KBM-7 (cell line): ENCODE measurements at regions not wholly inside any gene's neighbourhood (a gene's known extent, or its start where the extent isn't known, plus 50 kb on each side); places are given as distances from the start of the nearest gene placed in this dataset.
"Not testable (repeated sequence)": the region's sequence is repeated elsewhere in the genome, so short reads cannot be mapped to it uniquely, and the experiment has no call there.

Experiments used
- DNase-seq: peaks from one replicate; pipeline ENCODE4 v3.0.0-alpha.2; 2015
- in situ Hi-C: fragments of 300-500 bp; cut with MboI; formaldehyde crosslinking; loops from 2 replicates; pipeline ENCODE4 v1.14.3; 2020; ENCODE audit warnings: low sequenced_read_pairs, low pct_unique_long_range_greater_than_20kb, mixed read lengths

DNA sequence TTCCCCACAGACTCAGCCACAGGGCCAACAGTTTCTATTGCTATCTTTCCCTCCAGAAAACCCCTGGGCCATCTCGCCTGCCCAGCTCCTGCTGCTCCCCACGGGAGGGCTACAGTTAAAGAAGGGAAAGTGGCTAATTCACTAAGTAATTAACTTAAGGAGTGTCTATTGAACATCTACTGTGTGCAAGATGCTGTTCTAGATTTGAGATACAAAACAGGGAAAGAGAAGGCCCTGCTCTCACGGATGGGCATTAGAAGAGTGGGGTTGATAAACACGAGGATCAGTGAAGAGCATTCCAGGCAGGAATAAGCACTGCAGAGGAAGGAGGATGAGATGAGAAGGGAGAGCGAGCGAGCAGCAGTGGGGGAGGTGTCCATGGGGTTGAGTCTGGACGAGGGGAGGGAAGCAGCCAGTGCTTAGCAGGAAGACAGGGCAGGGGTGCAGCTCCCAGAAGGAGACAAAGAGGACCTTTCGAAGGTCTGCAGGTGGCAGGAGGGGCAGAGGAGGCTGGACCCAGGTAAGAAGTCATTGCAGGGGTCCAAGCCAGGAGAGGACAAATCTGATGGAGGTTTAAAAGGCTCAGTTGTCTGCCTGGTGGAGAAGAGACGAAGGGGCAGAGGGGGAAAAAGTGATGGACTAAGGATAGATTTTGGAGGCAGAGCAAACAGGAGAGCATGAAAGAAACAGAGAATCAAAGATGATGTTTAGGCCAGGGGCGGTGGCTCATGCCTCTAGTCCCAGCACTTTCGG is 64.7 kb downstream of the KLF15 start:
- DNase-seq = no peak
- in situ Hi-C loops = no loop called here

DNA sequence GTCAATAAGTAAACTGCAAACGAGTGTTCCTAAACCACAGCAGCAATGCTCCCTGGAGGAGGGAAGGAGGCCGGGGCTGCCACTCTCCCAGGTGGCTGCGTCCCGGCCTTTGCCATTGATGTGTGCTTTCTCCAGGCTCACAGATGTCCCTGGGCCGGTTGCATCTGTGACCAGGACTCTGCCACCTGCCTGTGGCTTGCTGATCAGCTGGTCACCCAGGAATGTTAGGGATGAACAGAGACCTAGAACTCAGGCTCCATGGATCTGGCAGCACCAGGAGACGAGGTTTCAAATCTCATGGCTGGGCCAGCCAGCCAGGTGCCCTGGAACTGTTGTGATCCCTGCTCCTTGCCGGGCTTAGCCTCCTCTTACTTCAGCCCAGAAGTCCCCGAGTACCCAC is 65.7 kb downstream of the KLF15 start:
- in situ Hi-C loops = no loop called here
- DNase-seq = no peak

DNA sequence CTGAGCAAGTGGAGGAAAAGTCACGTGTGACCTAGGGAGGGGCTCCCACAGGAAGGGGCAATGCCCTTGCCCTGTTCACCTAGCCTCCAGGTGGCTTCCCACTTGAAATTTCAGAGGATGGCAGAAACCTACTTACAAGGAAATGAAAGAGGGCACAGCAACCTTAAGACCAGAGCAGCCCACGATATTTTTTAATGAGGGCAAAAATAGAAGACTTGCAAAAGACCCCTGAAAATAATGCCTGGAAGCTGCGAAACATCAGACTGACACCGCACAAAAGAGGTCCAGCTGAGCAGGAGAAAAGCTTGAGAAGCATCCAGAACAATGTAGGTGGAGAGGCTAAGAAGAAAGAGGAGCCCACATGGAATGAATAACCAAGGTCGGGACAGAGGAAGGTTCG is 66.1 kb downstream of the KLF15 start:
- in situ Hi-C loops = no loop called here
- DNase-seq = no peak

DNA sequence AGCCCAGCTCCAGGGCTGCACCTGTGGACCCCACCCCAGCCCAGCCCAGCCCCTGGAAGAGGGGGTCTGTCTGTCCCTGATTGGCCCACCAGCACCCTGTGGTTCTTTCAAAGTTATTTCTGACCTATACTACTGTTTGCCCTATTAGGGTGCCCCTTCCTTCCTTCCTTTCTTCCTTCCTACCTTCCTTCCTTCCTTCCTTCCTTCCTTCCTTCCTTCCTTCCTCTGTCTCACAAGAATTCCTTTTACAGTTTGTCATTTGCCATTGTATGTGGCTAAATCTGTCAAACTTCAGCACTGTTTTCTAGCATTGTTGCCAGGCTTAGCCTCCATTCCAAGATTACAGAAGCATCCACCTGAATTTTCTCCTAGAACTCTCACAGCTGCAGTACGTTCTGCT is 66.9 kb downstream of the KLF15 start:
- no peak for DNase-seq
- in situ Hi-C loops = no loop called here

DNA sequence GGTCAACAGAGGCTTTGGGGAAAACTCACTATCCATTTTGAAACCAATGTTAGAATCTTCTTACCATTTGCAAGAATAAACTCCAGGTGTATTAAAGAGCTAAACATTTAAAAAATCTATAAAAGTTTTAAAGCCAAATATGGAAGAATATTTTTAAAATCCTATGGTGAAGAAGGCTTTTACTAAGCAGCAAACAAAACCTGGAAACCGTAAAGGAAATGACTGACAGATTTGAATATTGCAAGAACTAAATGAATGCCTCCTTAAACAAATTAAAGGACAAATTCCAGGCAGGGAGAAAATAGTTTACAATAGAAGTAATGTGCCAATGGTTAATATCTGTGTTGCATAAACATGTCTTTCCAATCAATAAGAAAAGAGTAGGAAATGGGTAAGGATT is 68.1 kb downstream of the KLF15 start:
- DNase-seq = no peak
- in situ Hi-C loops = no loop called here

DNA sequence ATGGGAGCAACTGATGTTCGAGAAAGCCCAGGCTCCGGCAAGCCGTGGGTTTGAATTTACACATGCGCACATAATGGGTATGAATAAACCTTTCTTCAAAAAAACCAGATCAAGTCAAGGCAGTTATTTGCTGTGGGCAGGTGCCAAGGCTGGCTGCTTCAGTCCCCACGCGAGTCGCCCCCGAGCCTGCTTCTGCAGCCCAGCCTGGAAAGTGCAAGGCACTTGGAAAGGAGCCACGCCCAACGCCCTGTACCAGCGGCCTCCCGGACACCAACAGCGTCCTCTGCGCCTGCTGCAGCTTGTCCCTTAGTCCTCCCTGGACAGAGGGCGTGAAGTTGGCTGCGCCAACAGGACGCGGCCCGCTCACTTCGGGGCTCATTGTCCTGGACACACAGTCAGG is 68.9 kb downstream of the KLF15 start:
- DNase-seq = no peak
- in situ Hi-C loops = no loop called here

DNA sequence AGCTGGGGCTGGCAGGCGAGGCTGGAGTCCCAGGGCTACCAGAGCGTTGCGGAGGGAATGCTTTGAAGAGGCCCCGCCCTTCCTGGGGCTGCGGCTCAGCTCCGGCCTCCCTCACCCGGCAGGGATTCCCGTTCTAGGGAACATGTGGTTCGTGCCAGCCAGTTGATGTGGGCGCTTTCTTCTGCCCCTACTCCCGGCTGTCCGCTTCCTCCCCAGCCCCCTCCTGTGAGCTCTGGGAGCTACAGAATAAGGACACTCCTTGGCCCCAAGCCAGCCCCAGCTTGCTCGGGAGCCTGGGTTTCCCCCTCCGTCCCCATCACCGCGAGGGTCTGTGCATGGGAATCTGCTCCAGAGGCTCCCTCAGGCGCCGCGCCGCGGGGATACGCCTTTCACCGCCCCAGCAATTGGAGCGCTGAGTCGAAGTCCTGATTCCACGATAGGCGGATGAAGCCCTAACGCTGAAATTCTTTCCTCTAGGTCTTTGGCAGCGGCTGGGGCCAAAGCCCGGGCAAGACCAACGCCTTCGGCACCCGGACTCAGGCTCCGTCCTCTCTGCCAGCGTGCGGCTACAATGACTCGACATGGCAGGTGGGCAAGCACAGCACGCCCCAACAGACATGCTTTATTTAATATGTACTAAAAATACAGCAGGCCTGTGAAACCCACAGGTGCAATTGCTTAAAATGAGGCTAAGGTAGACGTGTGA is 69.5 kb downstream of the KLF15 start:
- in situ Hi-C loops = no loop called here
- no peak for DNase-seq

DNA sequence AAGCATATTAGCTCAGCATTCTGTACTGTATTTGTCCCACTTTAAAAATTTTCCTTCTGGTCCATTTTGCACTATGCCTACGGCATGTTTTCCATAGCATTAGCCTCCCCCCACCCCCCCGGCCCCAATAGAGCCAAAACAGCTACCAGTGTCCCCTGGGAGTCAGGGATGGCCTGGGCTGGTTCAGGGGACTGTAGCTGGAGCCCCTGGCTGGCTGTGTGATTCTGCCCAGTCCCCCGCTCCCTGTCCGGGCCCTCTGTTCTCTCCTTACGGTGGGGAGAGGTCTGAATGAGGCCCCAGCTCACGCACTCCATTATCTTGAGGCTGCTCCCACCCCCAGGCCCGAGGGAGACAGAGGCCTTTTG is 70.1 kb downstream of the KLF15 start:
- no peak for DNase-seq
- in situ Hi-C loops = no loop called here

DNA sequence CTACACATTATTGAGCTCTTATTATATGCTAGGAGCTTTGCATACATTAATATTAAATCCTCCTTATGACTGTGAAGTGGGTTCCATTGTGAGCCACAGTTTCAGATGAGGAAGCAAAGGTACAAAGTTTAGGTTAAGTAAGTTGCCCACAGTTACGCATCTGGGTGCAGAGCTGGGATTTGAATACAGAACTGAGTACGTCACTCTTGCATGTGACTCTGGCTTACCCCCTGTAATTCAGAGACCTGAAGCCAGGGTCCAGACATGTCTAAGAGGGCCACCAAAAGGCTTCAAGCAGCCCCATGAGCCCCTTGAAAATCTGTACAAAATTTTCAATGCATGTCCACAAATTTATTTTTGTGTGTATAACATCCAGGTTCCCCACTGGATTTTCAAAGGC is 71.8 kb downstream of the KLF15 start:
- DNase-seq = no peak

DNA sequence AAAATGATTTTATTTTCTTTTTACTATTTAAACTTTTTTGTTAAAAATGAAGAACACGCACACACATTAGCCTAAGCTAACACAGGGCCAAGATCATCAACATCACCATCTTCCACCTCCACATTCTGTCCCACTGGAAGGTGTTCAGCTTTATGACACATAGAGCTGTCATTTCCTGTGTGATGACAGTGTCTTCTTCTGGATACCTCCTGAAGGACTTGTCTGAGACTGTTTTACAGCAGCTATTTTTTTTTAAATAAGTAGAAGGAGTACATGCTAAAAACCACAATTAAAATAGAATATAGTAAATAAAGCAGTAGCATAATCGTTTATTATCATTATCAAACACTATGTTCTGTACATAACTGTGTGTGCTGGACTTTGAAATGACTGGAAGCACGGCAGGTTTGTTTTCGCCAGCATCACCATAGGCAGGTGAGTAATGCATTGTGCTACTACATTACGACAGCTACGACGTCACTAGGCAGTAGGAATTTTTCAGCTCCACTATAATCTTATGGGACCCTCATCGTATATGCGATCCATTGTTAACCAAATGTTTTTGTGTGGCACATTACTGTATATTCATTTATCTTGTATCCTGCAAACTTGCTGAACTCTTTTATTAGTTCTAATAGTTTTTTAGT is 72.8 kb downstream of the KLF15 start:
- in situ Hi-C loops = no loop called here
- no peak for DNase-seq

More for the DNA sequence above, 71.8 kb downstream of the KLF15 start:
- in situ Hi-C loops = no loop called here

DNA sequence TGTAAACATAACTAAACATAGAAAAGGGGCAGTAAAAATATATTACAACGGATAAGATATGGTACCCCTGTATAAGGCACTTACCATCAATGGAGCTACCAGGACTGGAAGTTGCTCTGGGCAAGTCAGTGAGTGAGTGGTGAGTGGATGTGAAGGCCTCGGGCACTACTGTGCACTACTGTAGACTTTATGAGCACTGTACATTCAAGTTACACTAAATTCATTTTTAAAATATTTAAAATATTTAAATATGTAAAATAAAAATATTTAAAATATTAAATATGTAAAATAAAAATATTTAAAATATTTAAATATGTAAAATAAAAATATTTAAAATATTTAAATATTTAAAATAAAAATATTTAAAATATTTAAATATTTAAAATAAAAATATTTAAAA is 73.6 kb downstream of the KLF15 start:
- in situ Hi-C loops, DNase-seq: not testable (repeated sequence)

DNA sequence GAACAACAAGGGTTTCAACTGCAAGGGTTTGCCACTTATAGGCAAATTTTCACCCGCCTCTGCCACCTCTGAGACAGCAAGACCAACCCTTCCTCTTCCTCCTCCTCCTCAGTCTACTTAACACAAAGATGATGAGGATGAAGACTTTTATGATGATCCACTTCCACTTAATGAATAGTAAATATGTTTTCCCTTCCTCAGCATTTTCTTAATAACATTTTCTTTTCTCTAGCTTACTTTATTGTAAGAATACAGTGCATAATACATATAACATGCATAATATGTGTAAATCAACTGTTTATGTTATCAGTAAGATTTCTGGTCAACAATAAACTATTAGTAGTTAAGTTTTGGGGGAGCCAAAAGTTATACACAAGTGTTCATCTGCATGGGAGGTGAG is 77.4 kb downstream of the KLF15 start:
- DNase-seq = no peak
- in situ Hi-C loops = no loop called here

DNA sequence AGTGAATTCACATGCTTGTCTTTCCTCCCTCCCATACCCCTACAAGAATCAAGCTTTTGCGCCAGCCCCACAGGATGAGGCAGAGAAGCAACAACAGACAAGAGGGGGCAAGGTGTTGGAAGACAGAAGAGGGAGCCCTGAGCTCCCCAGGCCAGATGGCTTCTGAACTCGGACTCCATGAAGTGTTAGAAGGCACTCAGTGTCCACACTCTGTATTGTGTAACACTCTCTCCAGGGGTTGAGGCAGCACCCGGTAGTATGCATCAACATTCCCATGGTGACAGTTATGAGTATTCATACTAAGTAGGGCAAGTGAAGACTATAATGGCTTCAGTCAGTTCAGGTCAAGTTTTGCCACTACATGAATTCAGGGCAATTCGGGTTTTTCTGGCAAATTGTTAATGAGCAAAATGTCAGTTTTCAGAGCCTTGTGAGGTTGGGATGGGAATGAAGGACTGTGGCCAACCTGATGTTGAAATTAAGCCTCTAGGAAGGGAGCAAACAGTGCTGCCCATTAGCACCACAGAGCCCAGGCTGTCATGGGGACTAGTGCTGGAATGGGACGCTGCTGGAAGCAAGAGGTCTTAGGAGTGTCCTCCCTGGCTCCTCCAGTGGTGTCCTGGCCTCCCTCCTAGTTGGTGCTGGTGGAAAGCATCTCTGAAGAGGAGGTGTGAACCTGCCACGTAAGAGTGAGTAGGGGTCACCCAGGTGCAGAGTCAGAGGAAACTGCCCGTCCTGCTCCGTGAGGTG is 79.4 kb downstream of the KLF15 start:
- no peak for DNase-seq
- in situ Hi-C loops = no loop called here

DNA sequence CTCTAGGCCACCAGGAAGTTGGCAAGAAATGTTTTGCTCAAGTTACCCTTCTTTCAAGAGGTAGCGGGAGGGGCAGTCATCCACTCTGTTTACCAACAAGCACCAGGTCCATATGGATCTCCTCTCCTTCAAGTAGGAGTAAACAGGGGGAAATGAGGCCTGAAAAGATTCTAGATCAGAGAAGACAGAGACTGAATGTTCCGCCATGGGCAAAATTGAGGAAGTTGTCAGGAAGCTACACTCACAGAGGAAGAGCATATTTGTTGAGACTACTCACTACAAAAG is 81.6 kb downstream of the KLF15 start:
- DNase-seq = no peak
- in situ Hi-C loops = no loop called here

DNA sequence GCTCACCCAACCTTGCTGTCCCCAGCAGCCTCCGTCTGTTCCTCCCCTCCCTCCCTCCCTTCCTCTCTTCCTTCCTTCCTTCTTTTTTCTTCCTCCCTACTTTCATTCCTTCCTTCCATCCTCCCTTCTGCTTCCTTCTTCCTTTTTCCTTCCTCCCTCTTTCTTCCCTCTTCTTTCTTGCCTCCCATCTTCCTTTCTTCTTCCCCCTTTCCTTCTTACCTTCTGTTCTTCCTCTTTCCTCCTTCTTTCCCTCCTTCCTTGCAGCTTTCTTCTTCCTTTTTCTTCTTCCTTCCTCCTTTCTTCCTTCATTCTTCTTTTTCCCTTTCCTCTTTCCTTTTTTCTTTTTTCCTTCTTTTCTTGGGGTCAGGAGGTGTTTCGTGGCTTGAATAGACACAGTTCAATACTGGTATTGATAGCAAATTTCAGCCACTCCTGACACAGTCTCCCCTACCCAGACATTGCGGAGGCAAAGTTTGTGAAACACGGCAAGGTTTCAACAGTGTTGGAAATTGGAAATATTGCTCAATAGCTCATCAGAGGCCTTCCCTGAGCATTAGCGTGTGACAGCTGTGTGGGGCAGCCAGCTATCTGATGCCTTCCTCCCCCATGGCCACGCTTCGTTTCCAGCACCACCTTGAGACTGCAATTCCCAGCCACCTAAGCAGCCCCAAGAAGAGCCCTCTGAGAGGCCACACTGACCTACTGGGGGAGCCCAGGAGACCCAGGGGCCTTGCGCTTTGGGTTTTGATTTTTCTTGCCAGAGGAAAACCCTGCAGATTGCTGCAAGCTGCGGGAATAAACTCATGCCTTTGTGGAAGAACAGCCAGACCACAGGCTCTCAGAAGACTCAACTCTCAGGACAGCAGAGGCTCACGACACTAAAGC is 82.2 kb downstream of the KLF15 start:
- DNase-seq = no peak
- in situ Hi-C loops = no loop called here

DNA sequence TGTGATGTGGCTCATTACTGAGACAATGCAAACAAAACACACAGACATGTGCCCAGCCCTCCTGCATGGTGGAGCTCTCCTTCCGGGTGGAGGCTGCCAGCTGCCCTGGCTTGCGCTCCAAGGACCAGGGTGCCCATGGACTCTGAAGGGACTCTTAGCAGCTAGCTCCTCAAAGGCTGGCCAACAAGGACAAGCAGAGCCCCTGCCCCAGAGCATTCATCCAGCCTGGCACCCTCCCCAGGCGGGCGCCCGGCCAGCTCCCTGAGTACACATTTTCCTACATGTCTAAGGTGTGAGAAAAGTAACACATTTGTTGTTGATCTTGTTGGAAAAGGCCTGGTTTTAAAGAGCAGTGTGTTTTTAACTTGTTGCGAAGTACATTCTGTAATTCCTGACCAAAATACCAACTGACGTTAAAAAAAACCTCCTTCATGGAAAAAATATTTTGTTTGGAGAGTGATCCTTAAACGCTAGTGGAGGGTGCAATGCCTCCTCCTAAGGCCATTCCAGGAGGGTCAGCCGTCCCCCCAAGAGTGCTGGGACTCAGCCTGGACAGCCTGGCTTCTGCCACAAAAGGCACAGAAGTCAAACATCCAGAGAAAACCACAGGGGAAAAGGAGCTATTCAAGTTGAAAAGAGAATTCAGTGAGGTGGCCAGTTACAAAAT is 86.9 kb downstream of the KLF15 start:
- in situ Hi-C loops = no loop called here
- DNase-seq = no peak

DNA sequence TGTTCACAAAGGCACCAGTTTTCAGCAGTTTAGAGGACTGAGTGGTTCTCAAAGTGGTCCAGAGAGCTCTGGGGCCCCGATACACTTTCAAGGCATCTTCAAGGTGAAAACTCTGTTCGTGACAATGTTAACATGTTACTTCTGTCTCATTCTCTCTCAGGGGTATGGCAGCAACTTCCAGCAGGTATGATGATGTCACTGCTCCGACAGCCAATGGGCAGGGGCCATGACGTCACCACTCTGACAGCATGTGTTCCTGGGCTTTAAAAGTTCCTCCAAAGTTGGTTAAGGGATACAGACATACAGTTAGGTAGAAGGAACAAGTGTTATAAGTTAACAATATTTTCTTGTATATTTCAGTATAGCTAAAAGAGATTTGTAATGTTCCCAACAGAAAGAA is 87.9 kb downstream of the KLF15 start:
- no peak for DNase-seq
- in situ Hi-C loops = no loop called here

DNA sequence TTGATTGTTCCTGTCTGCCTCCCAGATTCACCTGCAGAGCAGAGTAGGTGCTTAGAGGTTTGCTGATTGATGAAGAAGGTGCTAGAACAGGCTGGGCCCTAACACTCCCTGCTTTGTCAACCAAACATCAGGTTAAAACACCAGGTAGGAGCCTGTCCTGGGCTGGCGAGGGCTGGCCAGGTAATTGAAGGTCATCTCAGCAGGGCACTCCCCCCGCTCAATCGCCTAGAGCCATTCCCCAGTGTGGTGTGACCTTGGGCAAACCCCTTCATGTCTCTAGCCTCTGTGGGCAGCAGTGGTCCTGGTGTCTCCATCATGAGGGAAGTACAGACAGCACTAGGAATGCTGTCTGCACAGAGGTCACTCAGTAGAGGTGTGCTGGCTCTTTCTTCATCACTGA is 88.3 kb downstream of the KLF15 start:
- no peak for DNase-seq
- in situ Hi-C loops = no loop called here
